ENCODE measurements at regions not wholly inside any gene's neighbourhood (a gene's known extent, or its start where the extent isn't known, plus 50 kb on each side); places are given as distances from the start of the nearest gene placed in this dataset.
A peak's percentile ranks its signal among the peaks of the same experiment; 100 is the strongest.

- Histone ChIP-seq H3K36me3 (ENCODE audit: control insufficient read depth, insufficient read depth, low read length) (no peaks in the 10 kb centered on the region), H3K4me3 (ENCODE audit: low read length) (no peak overlapping the region), H3K18ac (ENCODE audit: low read length) (no peak overlapping the region), H3K4me1 (ENCODE audit: control insufficient read depth, low read depth, low read length) (no peaks in the 10 kb centered on the region), H3K79me2 (ENCODE audit: control insufficient read depth, insufficient read depth, low read length) (no peaks in the 10 kb centered on the region), H2BK120ac (ENCODE audit: low read depth, low read length) (no peak overlapping the region), H3K9ac (ENCODE audit: low read length) (no peak overlapping the region), H4K8ac (ENCODE audit: low read depth, low read length) (no peak overlapping the region), H3K79me1 (ENCODE audit: low read length) (no peaks in the 10 kb centered on the region), H2BK15ac (replicated peaks; ENCODE audit: low read depth) (no peak overlapping the region), H2AK5ac (ENCODE audit: low read length) (no peak overlapping the region), H3K23ac (ENCODE audit: low read length) (no peak overlapping the region), H2BK5ac (ENCODE audit: low read length) (no peak overlapping the region), H3K56ac (ENCODE audit: low read length) (no peak overlapping the region), H3K27me3 (ENCODE audit: insufficient read depth, low read length, poor library complexity) (no peaks in the 10 kb centered on the region), H3K27ac (ENCODE audit: low read depth, low read length) (no peak overlapping the region), H4K5ac (ENCODE audit: low read length) (no peak overlapping the region), H3K4me2 (ENCODE audit: low read length) (no peak overlapping the region), H3K4ac (ENCODE audit: low read depth, low read length) (no peak overlapping the region)
- DNase-seq, result no peak
- no CpG with 5 or more reads among the region's 2 CpGs for WGBS (ENCODE audit: extremely low coverage, insufficient coverage, low lambda C conversion rate)
Measured at GRCh38 chr9:113783475-113783874, 92.6 kb upstream of the ZNF618 start.

GRCh38 chr9:113785334-113785733 lies 90.8 kb upstream of the ZNF618 start:
- no peak overlapping the region for H2BK120ac ChIP-seq (ENCODE audit: low read depth, low read length)
- H3K27me3 ChIP-seq (ENCODE audit: insufficient read depth, low read length, poor library complexity), result no peaks in the 10 kb centered on the region
- H3K4ac ChIP-seq (ENCODE audit: low read depth, low read length), result no peak overlapping the region
- no peaks in the 10 kb centered on the region for H3K79me2 ChIP-seq (ENCODE audit: control insufficient read depth, insufficient read depth, low read length)
- no peak overlapping the region for H4K5ac ChIP-seq (ENCODE audit: low read length)
- H3K27ac ChIP-seq (ENCODE audit: low read depth, low read length), result no peak overlapping the region
- no peaks in the 10 kb centered on the region for H3K79me1 ChIP-seq (ENCODE audit: low read length)
- no peak overlapping the region for H2BK5ac ChIP-seq (ENCODE audit: low read length)
- H3K56ac ChIP-seq (ENCODE audit: low read length), result no peak overlapping the region
- DNase-seq, result no peak
- no peak overlapping the region for H3K23ac ChIP-seq (ENCODE audit: low read length)
- H3K36me3 ChIP-seq (ENCODE audit: control insufficient read depth, insufficient read depth, low read length), result no peaks in the 10 kb centered on the region
- whole genome bisulfite sequencing (ENCODE audit: extremely low coverage, insufficient coverage, low lambda C conversion rate), result no CpG with 5 or more reads among the region's 6 CpGs
- H2AK5ac ChIP-seq (ENCODE audit: low read length), result no peak overlapping the region
- no peak overlapping the region for H3K18ac ChIP-seq (ENCODE audit: low read length)
- H3K4me1 ChIP-seq (ENCODE audit: control insufficient read depth, low read depth, low read length), result no peaks in the 10 kb centered on the region
- no peak overlapping the region for H4K8ac ChIP-seq (ENCODE audit: low read depth, low read length)
- H3K9ac ChIP-seq (ENCODE audit: low read length), result no peak overlapping the region
- no peak overlapping the region for H2BK15ac ChIP-seq (replicated peaks; ENCODE audit: low read depth)
- H3K4me2 ChIP-seq (ENCODE audit: low read length), result no peak overlapping the region
- no peak overlapping the region for H3K4me3 ChIP-seq (ENCODE audit: low read length)

- Histone ChIP-seq H2BK5ac (ENCODE audit: low read length) (no peak overlapping the region), H3K36me3 (ENCODE audit: control insufficient read depth, insufficient read depth, low read length) (no peaks in the 10 kb centered on the region), H3K4me3 (ENCODE audit: low read length) (no peak overlapping the region), H3K4me2 (ENCODE audit: low read length) (no peak overlapping the region), H3K4me1 (ENCODE audit: control insufficient read depth, low read depth, low read length) (no peaks in the 10 kb centered on the region), H3K79me1 (ENCODE audit: low read length) (no peaks in the 10 kb centered on the region), H4K8ac (ENCODE audit: low read depth, low read length) (no peak overlapping the region), H3K27ac (ENCODE audit: low read depth, low read length) (no peak overlapping the region), H2BK15ac (replicated peaks; ENCODE audit: low read depth) (no peak overlapping the region), H3K18ac (ENCODE audit: low read length) (no peak overlapping the region), H3K27me3 (ENCODE audit: insufficient read depth, low read length, poor library complexity) (no peaks in the 10 kb centered on the region), H3K4ac (ENCODE audit: low read depth, low read length) (no peak overlapping the region), H3K56ac (ENCODE audit: low read length) (no peak overlapping the region), H3K9ac (ENCODE audit: low read length) (no peak overlapping the region), H3K23ac (ENCODE audit: low read length) (no peak overlapping the region), H2BK120ac (ENCODE audit: low read depth, low read length) (no peak overlapping the region), H2AK5ac (ENCODE audit: low read length) (no peak overlapping the region), H3K79me2 (ENCODE audit: control insufficient read depth, insufficient read depth, low read length) (no peaks in the 10 kb centered on the region), H4K5ac (ENCODE audit: low read length) (no peak overlapping the region)
- no peak for DNase-seq
- no CpG with 5 or more reads among the region's 4 CpGs for WGBS (ENCODE audit: extremely low coverage, insufficient coverage, low lambda C conversion rate)
Measured at GRCh38 chr9:113786071-113786470, 90.0 kb upstream of the ZNF618 start.

- no peaks in the 10 kb centered on the region for H3K36me3 ChIP-seq (ENCODE audit: control insufficient read depth, insufficient read depth, low read length)
- H3K4me1 ChIP-seq (ENCODE audit: control insufficient read depth, low read depth, low read length), result no peaks in the 10 kb centered on the region
- no peak overlapping the region for H4K5ac ChIP-seq (ENCODE audit: low read length)
- no peak overlapping the region for H4K8ac ChIP-seq (ENCODE audit: low read depth, low read length)
- no peaks in the 10 kb centered on the region for H3K79me2 ChIP-seq (ENCODE audit: control insufficient read depth, insufficient read depth, low read length)
- H2BK15ac ChIP-seq (replicated peaks; ENCODE audit: low read depth), result no peak overlapping the region
- H3K4ac ChIP-seq (ENCODE audit: low read depth, low read length), result no peak overlapping the region
- no peak overlapping the region for H2BK120ac ChIP-seq (ENCODE audit: low read depth, low read length)
- H3K27ac ChIP-seq (ENCODE audit: low read depth, low read length), result no peak overlapping the region
- peak; percentile 44 for DNase-seq
- H3K27me3 ChIP-seq (ENCODE audit: insufficient read depth, low read length, poor library complexity), result no peaks in the 10 kb centered on the region
- no peaks in the 10 kb centered on the region for H3K79me1 ChIP-seq (ENCODE audit: low read length)
- WGBS (ENCODE audit: extremely low coverage, insufficient coverage, low lambda C conversion rate), result no CpG with 5 or more reads among the region's 8 CpGs
- no peak overlapping the region for H3K18ac ChIP-seq (ENCODE audit: low read length)
- no peak overlapping the region for H3K4me2 ChIP-seq (ENCODE audit: low read length)
- H2BK5ac ChIP-seq (ENCODE audit: low read length), result no peak overlapping the region
- H3K56ac ChIP-seq (ENCODE audit: low read length), result no peak overlapping the region
- H3K23ac ChIP-seq (ENCODE audit: low read length), result no peak overlapping the region
- H3K9ac ChIP-seq (ENCODE audit: low read length), result no peak overlapping the region
- H3K4me3 ChIP-seq (ENCODE audit: low read length), result no peak overlapping the region
- no peak overlapping the region for H2AK5ac ChIP-seq (ENCODE audit: low read length)
Measured at GRCh38 chr9:113787871-113788270, 88.2 kb upstream of the ZNF618 start.

- WGBS (ENCODE audit: extremely low coverage, insufficient coverage, low lambda C conversion rate), result no CpG with 5 or more reads among the region's 10 CpGs
- H3K79me1 ChIP-seq (ENCODE audit: low read length), result no peaks in the 10 kb centered on the region
- H3K4ac ChIP-seq (ENCODE audit: low read depth, low read length), result no peak overlapping the region
- H3K27ac ChIP-seq (ENCODE audit: low read depth, low read length), result no peak overlapping the region
- H2BK15ac ChIP-seq (replicated peaks; ENCODE audit: low read depth), result no peak overlapping the region
- H3K4me2 ChIP-seq (ENCODE audit: low read length), result no peak overlapping the region
- H3K4me3 ChIP-seq (ENCODE audit: low read length), result no peak overlapping the region
- DNase-seq, result no peak
- H2AK5ac ChIP-seq (ENCODE audit: low read length), result no peak overlapping the region
- H4K5ac ChIP-seq (ENCODE audit: low read length), result no peak overlapping the region
- no peaks in the 10 kb centered on the region for H3K36me3 ChIP-seq (ENCODE audit: control insufficient read depth, insufficient read depth, low read length)
- H2BK5ac ChIP-seq (ENCODE audit: low read length), result no peak overlapping the region
- no peak overlapping the region for H3K9ac ChIP-seq (ENCODE audit: low read length)
- no peak overlapping the region for H3K23ac ChIP-seq (ENCODE audit: low read length)
- no peaks in the 10 kb centered on the region for H3K27me3 ChIP-seq (ENCODE audit: insufficient read depth, low read length, poor library complexity)
- no peaks in the 10 kb centered on the region for H3K4me1 ChIP-seq (ENCODE audit: control insufficient read depth, low read depth, low read length)
- H4K8ac ChIP-seq (ENCODE audit: low read depth, low read length), result no peak overlapping the region
- H2BK120ac ChIP-seq (ENCODE audit: low read depth, low read length), result no peak overlapping the region
- H3K18ac ChIP-seq (ENCODE audit: low read length), result no peak overlapping the region
- no peaks in the 10 kb centered on the region for H3K79me2 ChIP-seq (ENCODE audit: control insufficient read depth, insufficient read depth, low read length)
- H3K56ac ChIP-seq (ENCODE audit: low read length), result no peak overlapping the region
Measured at GRCh38 chr9:113788616-113789330, 87.3 kb upstream of the ZNF618 start.

- H3K9ac ChIP-seq (ENCODE audit: low read length), result no peak overlapping the region
- no peak overlapping the region for H2AK5ac ChIP-seq (ENCODE audit: low read length)
- WGBS (ENCODE audit: extremely low coverage, insufficient coverage, low lambda C conversion rate), result no CpG with 5 or more reads among the region's 11 CpGs
- no peak overlapping the region for H4K8ac ChIP-seq (ENCODE audit: low read depth, low read length)
- no peak overlapping the region for H4K5ac ChIP-seq (ENCODE audit: low read length)
- H3K4me2 ChIP-seq (ENCODE audit: low read length), result no peak overlapping the region
- H3K56ac ChIP-seq (ENCODE audit: low read length), result no peak overlapping the region
- no peaks in the 10 kb centered on the region for H3K79me2 ChIP-seq (ENCODE audit: control insufficient read depth, insufficient read depth, low read length)
- H2BK120ac ChIP-seq (ENCODE audit: low read depth, low read length), result no peak overlapping the region
- DNase-seq, result no peak
- no peak overlapping the region for H2BK15ac ChIP-seq (replicated peaks; ENCODE audit: low read depth)
- H3K4ac ChIP-seq (ENCODE audit: low read depth, low read length), result no peak overlapping the region
- no peak overlapping the region for H3K18ac ChIP-seq (ENCODE audit: low read length)
- no peaks in the 10 kb centered on the region for H3K27me3 ChIP-seq (ENCODE audit: insufficient read depth, low read length, poor library complexity)
- no peak overlapping the region for H3K23ac ChIP-seq (ENCODE audit: low read length)
- H3K27ac ChIP-seq (ENCODE audit: low read depth, low read length), result no peak overlapping the region
- H3K4me3 ChIP-seq (ENCODE audit: low read length), result no peak overlapping the region
- H3K79me1 ChIP-seq (ENCODE audit: low read length), result no peaks in the 10 kb centered on the region
- no peak overlapping the region for H2BK5ac ChIP-seq (ENCODE audit: low read length)
- H3K4me1 ChIP-seq (ENCODE audit: control insufficient read depth, low read depth, low read length), result no peaks in the 10 kb centered on the region
- no peaks in the 10 kb centered on the region for H3K36me3 ChIP-seq (ENCODE audit: control insufficient read depth, insufficient read depth, low read length)
Measured at GRCh38 chr9:113790093-113790492, 86.0 kb upstream of the ZNF618 start.
